GM18499 (cell line): ENCODE measurements at regions not wholly inside any gene's neighbourhood (a gene's known extent, or its start where the extent isn't known, plus 50 kb on each side); places are given as distances from the start of the nearest gene placed in this dataset.

Experiments
- ATAC-seq: cut with Tn5 transposase; IDR thresholded peaks from one replicate; pipeline ENCODE4 v1.9.1; 2021; ENCODE audit warnings: moderate number of reproducible peaks; ENCODE audit not compliant: insufficient read depth, unreplicated experiment

DNA sequence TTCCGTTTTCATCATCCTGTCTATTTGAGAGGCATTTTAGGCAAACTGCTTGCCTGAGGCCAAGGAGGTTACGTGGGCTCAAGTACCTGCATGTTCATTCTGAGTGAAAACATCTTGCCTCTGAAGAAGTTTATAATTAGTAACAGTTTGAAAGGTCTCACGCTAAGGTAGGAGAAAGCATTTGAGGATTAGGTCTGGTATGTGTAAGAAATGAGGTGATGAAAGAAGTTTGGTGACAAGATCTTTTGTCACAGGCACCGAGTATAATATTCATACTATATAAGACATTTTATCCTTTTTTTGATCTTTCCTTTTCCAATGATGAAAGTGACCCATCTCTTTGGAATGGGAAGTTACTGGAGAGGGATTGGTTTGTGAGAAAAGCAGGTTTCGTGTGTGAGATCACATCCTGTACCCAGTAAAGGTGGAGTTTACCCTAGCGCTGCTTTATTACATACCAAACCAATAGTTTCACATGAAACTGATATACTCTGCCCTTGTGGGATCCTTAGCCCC is 98.7 kb upstream of the PDC start:
- no peak for ATAC-seq

DNA sequence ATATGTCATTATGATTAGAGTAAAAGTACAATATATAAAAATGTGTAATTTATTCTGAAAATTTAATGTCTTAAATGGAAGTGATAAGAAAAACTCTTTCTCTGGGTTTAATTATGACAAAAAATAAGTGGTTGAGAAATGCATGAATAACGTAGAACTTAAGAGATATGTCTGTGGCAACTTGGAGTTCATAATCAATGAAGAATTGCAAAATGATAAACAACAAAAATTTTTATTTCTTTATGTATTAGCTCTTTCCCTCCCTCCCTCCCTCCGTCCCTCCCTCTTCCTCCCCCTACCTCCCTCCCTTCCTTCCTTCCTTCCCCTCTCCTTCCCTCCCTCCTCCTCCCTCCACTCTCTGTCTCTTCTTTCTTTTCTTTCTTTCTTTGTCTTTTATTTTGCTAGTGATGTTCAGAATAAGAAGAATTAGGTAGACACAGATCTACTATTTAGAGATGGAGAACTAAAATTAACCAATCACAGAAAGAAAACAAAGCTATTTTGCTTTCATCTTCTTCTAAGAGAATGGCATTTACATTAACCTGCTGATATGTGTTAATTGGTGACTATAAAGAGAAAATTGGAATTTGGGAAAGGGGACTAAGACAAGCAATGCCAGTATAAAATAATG is 96.3 kb upstream of the PDC start:
- no peak for ATAC-seq

- ATAC-seq = no peak
These were observed 89.9 kb upstream of the PDC start for GRCh38 chr1:186550832-186551231.

- ATAC-seq = no peak
These were observed 80.1 kb upstream of the PDC start for GRCh38 chr1:186541003-186541402.

GRCh38 chr1:186540521-186540920 is 79.6 kb upstream of the PDC start:
- no peak for ATAC-seq

GRCh38 chr1:186536273-186536890 is 75.5 kb upstream of the PDC start:
- no peak for ATAC-seq

- no peak for ATAC-seq
These were observed 74.6 kb upstream of the PDC start for GRCh38 chr1:186535388-186536133.

- no peak for ATAC-seq
These were observed 73.5 kb upstream of the PDC start for GRCh38 chr1:186534401-186534800.

GRCh38 chr1:186532466-186532865 is 71.6 kb upstream of the PDC start:
- ATAC-seq = no peak

DNA sequence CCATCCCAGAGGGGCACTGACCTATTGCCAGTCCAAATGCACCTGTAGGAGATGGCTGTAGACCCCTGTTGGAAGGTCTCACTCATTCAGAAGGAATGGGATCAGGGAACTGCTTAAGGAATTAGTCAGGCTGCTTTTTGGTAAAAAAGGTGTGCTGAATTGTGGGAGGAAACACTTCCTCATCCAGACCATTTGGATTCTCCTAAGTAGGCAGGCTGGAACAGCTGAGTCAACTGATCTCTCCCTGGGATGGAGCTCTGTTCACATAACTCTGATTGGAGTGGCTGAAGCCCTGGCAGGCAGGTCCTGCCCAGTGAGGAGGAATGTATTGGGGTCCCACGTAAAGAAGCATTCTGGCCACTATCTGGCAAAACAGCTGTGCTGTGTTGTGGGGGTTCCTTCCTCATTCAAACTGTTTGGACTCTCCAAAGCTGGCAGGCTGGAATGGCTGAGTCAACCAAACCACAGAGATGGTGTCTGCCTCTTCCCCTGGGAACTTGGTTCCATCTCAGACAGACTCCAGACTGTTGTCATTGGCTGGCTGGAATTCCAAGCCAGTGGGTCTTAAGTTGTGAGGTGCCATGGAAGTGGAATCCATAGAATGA is 70.7 kb upstream of the PDC start:
- no peak for ATAC-seq

DNA sequence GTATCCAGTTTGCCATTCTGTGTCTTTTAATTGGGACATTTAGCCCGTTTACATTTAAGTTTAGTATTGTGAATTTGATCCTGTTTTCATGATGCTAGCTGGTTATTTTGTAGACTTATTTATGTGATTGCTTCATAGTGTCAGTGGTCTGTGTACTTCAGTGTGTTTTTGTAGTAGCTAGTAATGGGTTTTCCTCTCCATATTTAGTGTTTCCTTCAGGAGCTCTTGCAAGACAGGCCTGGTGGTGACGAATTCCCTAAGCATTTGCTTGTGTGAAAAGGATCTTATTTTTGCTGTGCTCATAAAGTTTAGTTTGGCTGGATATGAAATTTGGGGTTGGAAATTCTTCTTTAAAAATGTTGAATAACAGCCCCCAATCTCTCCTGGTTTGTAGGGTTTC is 69.2 kb upstream of the PDC start:
- ATAC-seq = no peak

DNA sequence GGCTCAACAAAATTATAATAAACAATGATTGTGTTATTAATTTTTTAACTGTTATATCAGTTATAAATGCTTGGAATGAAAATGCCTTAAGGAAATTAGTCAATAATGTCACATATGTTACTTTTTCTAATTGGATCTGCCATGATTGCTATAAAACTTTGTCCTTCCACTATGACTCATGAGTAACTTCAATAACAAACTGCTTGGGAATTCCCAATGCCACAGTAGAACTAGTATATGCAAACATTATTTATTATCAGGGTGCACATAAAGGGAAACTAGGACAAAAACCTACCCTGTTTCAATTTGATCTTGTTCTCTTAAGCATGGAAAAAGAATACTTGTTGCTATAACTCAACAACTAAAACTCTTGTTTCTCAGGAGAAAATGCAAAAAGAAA is 59.1 kb upstream of the PDC start:
- ATAC-seq = no peak

DNA sequence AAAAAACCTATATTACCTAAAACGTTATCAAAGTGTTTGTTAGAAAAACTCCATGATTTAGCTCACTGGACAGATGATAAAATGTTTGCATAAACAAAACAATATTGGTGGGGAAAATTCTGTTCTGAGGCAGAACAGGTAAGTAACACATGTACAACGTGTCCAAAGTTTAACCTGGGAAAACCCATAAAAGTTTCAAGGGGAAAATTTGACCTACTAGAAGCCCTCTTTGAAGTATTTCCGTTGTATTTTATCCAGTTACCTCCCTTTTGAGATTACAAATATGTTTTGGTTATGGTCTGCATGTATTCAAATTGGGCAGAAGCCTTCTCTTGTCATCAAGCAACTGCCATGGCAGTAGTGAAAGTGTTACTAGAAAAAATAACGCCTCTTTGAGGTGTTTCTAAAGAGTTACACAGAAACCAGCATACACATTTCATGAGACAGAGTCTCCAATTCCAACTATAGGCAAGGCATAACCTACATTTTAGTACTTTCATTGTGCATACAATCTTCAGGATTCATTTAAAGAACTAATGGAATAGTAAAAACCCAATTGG is 58.0 kb upstream of the PDC start:
- peak; percentile 37 for ATAC-seq

DNA sequence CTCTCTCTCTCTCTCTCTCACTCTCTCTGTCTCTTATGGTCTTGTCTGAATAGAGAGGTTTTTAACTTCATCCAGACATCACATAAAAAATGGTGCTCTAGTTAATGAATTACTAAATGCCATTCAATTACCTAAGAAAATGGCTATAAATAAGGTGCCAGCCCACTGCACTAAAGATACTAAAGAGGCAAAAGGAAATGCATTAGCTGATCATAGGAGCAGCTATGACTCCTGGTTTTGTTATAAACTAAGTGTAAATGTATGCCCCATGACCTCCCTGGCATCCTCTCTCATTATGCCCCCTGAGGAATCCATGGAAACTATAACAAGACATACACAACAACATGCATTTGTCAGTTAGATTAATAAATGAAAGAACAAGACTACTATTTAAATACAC is 57.5 kb upstream of the PDC start:
- no peak for ATAC-seq

DNA sequence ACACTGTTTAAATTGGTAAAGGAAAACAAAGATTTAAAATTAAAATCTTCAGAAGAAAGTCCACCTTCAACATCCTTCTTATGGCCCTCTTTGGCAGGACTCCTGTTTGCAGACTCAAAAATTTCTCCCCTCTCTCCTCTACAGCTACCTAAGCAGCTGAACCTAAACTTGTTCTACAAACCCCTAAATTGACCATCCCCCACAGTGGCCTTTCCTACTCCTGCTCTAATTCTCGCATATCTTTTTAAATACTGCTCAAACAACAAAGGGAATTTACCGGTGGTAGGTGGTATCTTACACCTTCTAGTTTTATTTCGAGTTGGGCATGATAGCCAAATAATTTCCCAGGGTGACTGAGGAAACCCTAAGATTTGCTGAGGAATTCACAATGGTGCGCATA is 53.5 kb upstream of the PDC start:
- ATAC-seq = no peak

- no peak for ATAC-seq
These were observed 52.6 kb upstream of the PDC start for GRCh38 chr1:186513526-186513925.

DNA sequence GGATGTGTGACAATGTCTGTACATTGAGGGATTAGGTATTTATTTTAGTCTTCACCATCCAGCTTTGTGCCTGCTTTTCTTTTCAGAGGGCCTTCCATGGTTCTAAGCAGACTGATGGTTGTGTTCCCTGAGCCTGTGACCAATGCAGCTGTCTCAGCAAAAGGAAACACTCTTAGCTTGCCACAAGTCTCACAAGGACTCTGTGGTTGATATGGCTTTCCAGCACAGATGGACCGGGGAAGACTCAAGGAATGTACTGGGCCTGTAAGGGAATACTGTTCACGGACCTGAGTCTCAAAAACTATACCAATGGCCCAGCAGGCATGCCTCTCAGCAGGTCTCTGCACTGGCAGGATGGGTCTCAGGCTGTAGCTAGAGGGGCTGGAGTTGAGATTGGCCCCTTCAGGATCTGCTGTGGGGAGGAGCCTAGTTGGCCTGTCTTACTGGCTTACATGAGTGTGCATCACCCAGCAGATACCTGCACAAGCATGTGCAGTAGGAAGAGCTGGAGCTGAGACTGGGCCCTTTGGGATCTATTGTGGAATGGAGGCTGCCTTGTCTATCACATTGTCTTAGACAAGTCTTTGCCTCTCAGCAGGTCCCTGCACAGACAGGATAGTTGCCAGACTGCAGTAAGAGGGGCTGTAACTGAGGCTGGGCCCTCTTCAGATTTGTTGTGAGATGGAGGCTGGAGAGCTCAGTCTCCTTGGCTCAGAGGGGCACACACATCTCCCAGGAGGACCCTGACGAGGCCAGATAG is 52.0 kb upstream of the PDC start:
- no peak for ATAC-seq

DNA sequence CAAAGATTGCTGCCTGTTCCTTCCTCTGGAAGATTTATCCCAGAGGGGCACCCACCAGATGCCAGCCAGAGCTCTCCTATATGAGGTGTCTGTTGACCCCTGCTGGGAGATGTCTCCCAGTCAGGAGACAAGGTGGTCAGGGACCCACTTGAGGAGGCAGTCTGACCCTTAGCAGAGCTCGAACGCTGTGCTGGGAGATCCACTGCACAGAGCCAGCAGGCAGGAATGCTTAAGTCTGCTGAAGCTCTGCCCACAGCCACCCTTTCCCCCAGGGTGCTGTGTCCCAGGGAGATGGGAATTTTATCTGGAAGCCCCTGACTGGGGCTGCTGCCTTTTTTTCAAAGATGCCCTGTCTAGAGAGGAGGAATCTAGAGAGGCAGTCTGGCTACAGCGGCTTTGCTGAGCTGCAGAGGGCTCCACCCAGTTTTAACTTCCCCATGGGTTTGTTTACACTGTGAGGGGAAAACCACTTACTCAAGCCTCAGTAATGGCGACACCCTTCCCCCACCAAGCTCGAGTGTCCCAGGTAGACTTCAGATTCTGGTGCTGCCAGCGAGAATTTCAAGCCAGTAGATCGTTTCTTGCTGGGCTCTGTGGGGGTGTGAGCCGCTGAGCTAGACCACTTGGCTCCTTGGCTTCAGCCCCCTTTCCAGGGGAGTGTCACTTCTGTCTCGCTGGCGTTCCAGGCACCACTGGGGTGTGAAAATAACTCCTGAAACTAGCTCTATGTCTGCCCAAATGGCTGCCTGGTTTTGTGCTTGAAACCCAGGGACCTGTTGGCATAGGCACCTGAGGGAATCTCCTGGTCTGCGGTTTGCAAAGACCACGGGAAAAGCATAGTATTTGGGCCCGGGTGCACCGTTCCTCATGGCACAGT is 51.1 kb upstream of the PDC start:
- no peak for ATAC-seq
